Neuronal stem cell (in vitro differentiated cells): ENCODE measurements at regions not wholly inside any gene's neighbourhood (a gene's known extent, or its start where the extent isn't known, plus 50 kb on each side); places are given as distances from the start of the nearest gene placed in this dataset.

Experiments
- DNase-seq: peaks from one replicate; pipeline ENCODE4 v3.0.0-alpha.2; 2013; ENCODE audit warnings: low spot score
- H2AFZ ChIP-seq: one replicate; pipeline ENCODE4 v1.6.1; 2013; ENCODE audit warnings: mild to moderate bottlenecking, low read length, inconsistent platforms
- H2AK5ac ChIP-seq: 2 replicates; pipeline ENCODE4 v1.6.1; 2013; ENCODE audit warnings: low read depth, mild to moderate bottlenecking, inconsistent platforms, low read length, moderate library complexity, mixed read lengths
- H2BK120ac ChIP-seq: 2 replicates; pipeline ENCODE4 v1.6.1; 2013; ENCODE audit warnings: low read depth, mild to moderate bottlenecking, inconsistent platforms, low read length, moderate library complexity, mixed read lengths
- H2BK12ac ChIP-seq: one replicate; pipeline ENCODE4 v1.6.1; 2013; ENCODE audit warnings: low read length, inconsistent platforms
- H2BK15ac ChIP-seq: 2 replicates; pipeline ENCODE4 v1.6.1; 2013; ENCODE audit warnings: mild to moderate bottlenecking, low read length, inconsistent platforms, mixed read lengths
- H2BK5ac ChIP-seq: one replicate; pipeline ENCODE4 v1.6.1; 2013; ENCODE audit warnings: inconsistent platforms, mild to moderate bottlenecking, low read length, moderate library complexity
- H3K14ac ChIP-seq: one replicate; pipeline ENCODE4 v1.6.1; 2013; ENCODE audit warnings: low read length, inconsistent platforms
- H3K18ac ChIP-seq: 2 replicates; pipeline ENCODE4 v1.6.1; 2013; ENCODE audit warnings: low read length, inconsistent platforms
- H3K23ac ChIP-seq: 2 replicates; pipeline ENCODE4 v1.6.1; 2013; ENCODE audit warnings: low read depth, mild to moderate bottlenecking, mixed read lengths, low read length, inconsistent platforms; ENCODE audit not compliant: poor library complexity
- H3K27ac ChIP-seq: replicated peaks from 3 replicates; pipeline ENCODE4 v1.5.1; 2013; ENCODE audit warnings: low read length, inconsistent platforms
- H3K27me3 ChIP-seq, 3 experiments: 2 replicates each; pipeline ENCODE4 v1.6.1; 2013; ENCODE audit warnings: low read length in 3 of 3, mild to moderate bottlenecking in 2 of 3, inconsistent platforms in 1 of 3, low read depth in 1 of 3, mixed read lengths in 1 of 3, moderate library complexity in 1 of 3; ENCODE audit not compliant: control insufficient read depth in 3 of 3, insufficient read depth in 3 of 3
- H3K36me3 ChIP-seq, 2 donors: replicated peaks in 1 of 2; 2 replicates each; pipeline ENCODE4 v1.6.1; 2013; ENCODE audit warnings: low read length in 2 of 2; ENCODE audit not compliant: control insufficient read depth in 2 of 2, insufficient read depth in 2 of 2
- H3K4ac ChIP-seq: 2 replicates; pipeline ENCODE4 v1.6.1; 2013; ENCODE audit warnings: inconsistent platforms, mild to moderate bottlenecking, low read length, moderate library complexity
- H3K4me1 ChIP-seq, 2 donors: 1 replicate in 1 of 2; 2 replicates in 1 of 2; pipeline ENCODE4 v1.6.1; 2013; ENCODE audit warnings: low read length in 2 of 2, low read depth in 1 of 2; ENCODE audit not compliant: control insufficient read depth in 2 of 2, insufficient read depth in 1 of 2
- H3K4me2 ChIP-seq: one replicate; pipeline ENCODE4 v1.6.1; 2013; ENCODE audit warnings: mild to moderate bottlenecking, low read length, inconsistent platforms; ENCODE audit not compliant: insufficient read depth, poor library complexity, severe bottlenecking
- H3K4me3 ChIP-seq, 2 donors: 2 replicates each; pipeline ENCODE4 v1.5.1; 2013; ENCODE audit warnings: low read length in 2 of 2, mild to moderate bottlenecking in 2 of 2, inconsistent platforms in 1 of 2, moderate library complexity in 1 of 2
- H3K79me1 ChIP-seq: one replicate; pipeline ENCODE4 v1.6.1; 2013; ENCODE audit warnings: low read depth, mild to moderate bottlenecking, inconsistent platforms, low read length, moderate library complexity
- H3K9ac ChIP-seq: one replicate; pipeline ENCODE4 v1.6.1; 2013; ENCODE audit warnings: mild to moderate bottlenecking, low read depth, low read length, inconsistent platforms; ENCODE audit not compliant: poor library complexity
- H3K9me3 ChIP-seq, 2 donors: replicated peaks in 1 of 2; 2 replicates each; pipeline versions ENCODE3 to v1.6.1; 2013; ENCODE audit warnings: low read length in 2 of 2, mild to moderate bottlenecking in 2 of 2, inconsistent platforms in 1 of 2, low read depth in 1 of 2, mixed read lengths in 1 of 2, moderate library complexity in 1 of 2; ENCODE audit not compliant: control insufficient read depth in 2 of 2, insufficient read depth in 1 of 2
- H4K8ac ChIP-seq: one replicate; pipeline ENCODE4 v1.6.1; 2013; ENCODE audit warnings: low read depth, mild to moderate bottlenecking, inconsistent platforms, low read length, moderate library complexity
- H4K91ac ChIP-seq: one replicate; pipeline ENCODE4 v1.6.1; 2013; ENCODE audit warnings: low read length, low read depth, mild to moderate bottlenecking, inconsistent platforms; ENCODE audit not compliant: poor library complexity
- WGBS, 2 donors: extraction: QIAGEN DNeasy Blood & Tissue Kit; methylation state at CpG; one replicate each; pipeline ENCODE4 v1.1.7; 2013; ENCODE audit warnings: missing lambda C conversion rate in 2 of 2, mixed read lengths in 1 of 2; ENCODE audit not compliant: insufficient read length in 2 of 2, insufficient replicate concordance in 1 of 2; ENCODE audit errors: extremely low coverage in 2 of 2; 5-methylcytosine and 5-hydroxymethylcytosine counted together

GRCh38 chr5:109594217-109594616 lies 95.5 kb upstream of the MAN2A1 start:
- no CpG with 5 or more reads among the region's 3 CpGs for WGBS, 2 donors
- H3K79me1 ChIP-seq, result no peaks in the 10 kb centered on the region
- no peak overlapping the region for H2BK15ac ChIP-seq
- no peak overlapping the region for H2BK12ac ChIP-seq
- no peak overlapping the region for H3K4ac ChIP-seq
- no peak overlapping the region for H3K23ac ChIP-seq
- H3K9ac ChIP-seq, result no peak overlapping the region
- H3K27me3 ChIP-seq, result no peaks in the 10 kb centered on the region
- no peak overlapping the region for H3K27ac ChIP-seq
- no peak overlapping the region for H3K18ac ChIP-seq
- H3K4me2 ChIP-seq, result no peak overlapping the region
- no peak overlapping the region for H2BK120ac ChIP-seq
- no peak overlapping the region for H3K14ac ChIP-seq
- no peaks in the 10 kb centered on the region for H3K36me3 ChIP-seq
- no peak overlapping the region for H3K4me3 ChIP-seq
- DNase-seq, result no peak
- H2AK5ac ChIP-seq, result no peak overlapping the region
- H4K91ac ChIP-seq, result no peak overlapping the region
- no peaks in the 10 kb centered on the region for H3K4me1 ChIP-seq
- no peak overlapping the region for H4K8ac ChIP-seq
- no peak overlapping the region for H2BK5ac ChIP-seq
- no peak overlapping the region for H2AFZ ChIP-seq
- H3K9me3 ChIP-seq, result no peaks in the 10 kb centered on the region

- no peaks in the 10 kb centered on the region for H3K36me3 ChIP-seq
- H2BK120ac ChIP-seq, result no peak overlapping the region
- H3K9me3 ChIP-seq, result no peaks in the 10 kb centered on the region
- no peak overlapping the region for H2BK15ac ChIP-seq
- H4K8ac ChIP-seq, result no peak overlapping the region
- H4K91ac ChIP-seq, result no peak overlapping the region
- H3K9ac ChIP-seq, result no peak overlapping the region
- H3K4me2 ChIP-seq, result no peak overlapping the region
- H2AFZ ChIP-seq, result no peak overlapping the region
- no peak overlapping the region for H3K14ac ChIP-seq
- WGBS, 2 donors, result no CpG with 5 or more reads among the region's 3 CpGs
- no peaks in the 10 kb centered on the region for H3K4me1 ChIP-seq
- no peak overlapping the region for H2BK5ac ChIP-seq
- H3K27me3 ChIP-seq, result no peaks in the 10 kb centered on the region
- H3K4me3 ChIP-seq, result no peak overlapping the region
- no peak overlapping the region for H2BK12ac ChIP-seq
- no peak overlapping the region for H3K18ac ChIP-seq
- H3K23ac ChIP-seq, result no peak overlapping the region
- H3K79me1 ChIP-seq, result no peaks in the 10 kb centered on the region
- H2AK5ac ChIP-seq, result peak overlapping the region; percentile 26
- no peak overlapping the region for H3K4ac ChIP-seq
- no peak overlapping the region for H3K27ac ChIP-seq
- DNase-seq, result no peak
Measured at GRCh38 chr5:109590799-109591198, 98.9 kb upstream of the MAN2A1 start.

- Histone ChIP-seq H2BK15ac (no peak overlapping the region), H2BK12ac (no peak overlapping the region), H2AK5ac (no peak overlapping the region), H3K27ac (no peak overlapping the region), H3K18ac (no peak overlapping the region), H2AFZ (no peak overlapping the region), H3K27me3 (no peaks in the 10 kb centered on the region), H2BK5ac (no peak overlapping the region), H3K79me1 (no peaks in the 10 kb centered on the region), H3K14ac (no peak overlapping the region), H3K4me2 (no peak overlapping the region), H3K9me3 (no peaks in the 10 kb centered on the region), H3K4ac (no peak overlapping the region), H2BK120ac (no peak overlapping the region), H4K91ac (no peak overlapping the region), H3K36me3 (no peaks in the 10 kb centered on the region), H3K9ac (no peak overlapping the region), H3K4me3 (no peak overlapping the region), H4K8ac (no peak overlapping the region), H3K23ac (no peak overlapping the region), H3K4me1 (no peaks in the 10 kb centered on the region)
- no CpG with 5 or more reads among the region's 4 CpGs for WGBS, 2 donors
- no peak for DNase-seq
Measured at GRCh38 chr5:109589986-109590385, 99.7 kb upstream of the MAN2A1 start.

GRCh38 chr5:109589239-109589638 lies 100.5 kb upstream of the MAN2A1 start:
- Histone ChIP-seq H3K14ac (no peak overlapping the region), H3K4me2 (no peak overlapping the region), H2BK15ac (no peak overlapping the region), H2AK5ac (no peak overlapping the region), H2BK5ac (no peak overlapping the region), H3K27me3 (no peaks in the 10 kb centered on the region), H2AFZ (no peak overlapping the region), H4K91ac (no peak overlapping the region), H3K27ac (no peak overlapping the region), H3K18ac (no peak overlapping the region), H3K36me3 (no peaks in the 10 kb centered on the region), H3K9me3 (no peaks in the 10 kb centered on the region), H4K8ac (no peak overlapping the region), H2BK12ac (no peak overlapping the region), H3K4me3 (no peak overlapping the region), H3K23ac (no peak overlapping the region), H2BK120ac (no peak overlapping the region), H3K79me1 (no peaks in the 10 kb centered on the region), H3K4me1 (no peaks in the 10 kb centered on the region), H3K9ac (no peak overlapping the region), H3K4ac (no peak overlapping the region)
- DNase-seq, result no peak
- WGBS, 2 donors, result no CpG with 5 or more reads among the region's 5 CpGs
